CD1c-positive myeloid dendritic cell (primary cell): ENCODE measurements at regions not wholly inside any gene's neighbourhood (a gene's known extent, or its start where the extent isn't known, plus 50 kb on each side); places are given as distances from the start of the nearest gene placed in this dataset.

Source experiments
- DNase-seq: peaks from one replicate; pipeline ENCODE4 v3.0.0-alpha.2; 2016; ENCODE audit errors: extremely low spot score

- no peak for DNase-seq
Measured at GRCh38 chr7:67825356-67825755, 828.7 kb downstream of the TYW1 start.

GRCh38 chr7:67841896-67842295 is 845.3 kb downstream of the TYW1 start:
- DNase-seq, result no peak

GRCh38 chr7:67842571-67842970 is 845.9 kb downstream of the TYW1 start:
- DNase-seq, result no peak

- DNase-seq, result no peak
Measured at GRCh38 chr7:67843001-67843565, 846.5 kb downstream of the TYW1 start.

DNA sequence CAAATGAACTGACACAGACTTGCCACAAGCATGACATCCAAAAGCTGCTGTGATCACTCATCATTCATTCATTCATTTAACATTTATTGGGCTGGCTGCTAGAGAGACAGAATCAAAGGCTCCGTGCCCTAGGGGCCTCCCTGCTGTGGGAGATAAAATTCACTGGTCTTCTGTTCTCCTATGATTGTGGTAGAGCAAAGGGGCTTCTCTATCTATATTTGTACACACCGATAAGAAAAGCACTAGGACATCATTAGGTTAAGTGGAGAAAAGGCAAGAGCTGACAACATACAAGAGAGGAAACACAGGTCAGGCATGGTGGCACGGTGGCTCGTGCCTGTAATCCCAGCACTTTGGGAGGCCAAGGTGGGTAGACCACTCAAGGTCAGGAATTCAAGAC is 847.0 kb downstream of the TYW1 start:
- DNase-seq, result no peak

GRCh38 chr7:67847092-67847787 is 850.6 kb downstream of the TYW1 start:
- no peak for DNase-seq

DNA sequence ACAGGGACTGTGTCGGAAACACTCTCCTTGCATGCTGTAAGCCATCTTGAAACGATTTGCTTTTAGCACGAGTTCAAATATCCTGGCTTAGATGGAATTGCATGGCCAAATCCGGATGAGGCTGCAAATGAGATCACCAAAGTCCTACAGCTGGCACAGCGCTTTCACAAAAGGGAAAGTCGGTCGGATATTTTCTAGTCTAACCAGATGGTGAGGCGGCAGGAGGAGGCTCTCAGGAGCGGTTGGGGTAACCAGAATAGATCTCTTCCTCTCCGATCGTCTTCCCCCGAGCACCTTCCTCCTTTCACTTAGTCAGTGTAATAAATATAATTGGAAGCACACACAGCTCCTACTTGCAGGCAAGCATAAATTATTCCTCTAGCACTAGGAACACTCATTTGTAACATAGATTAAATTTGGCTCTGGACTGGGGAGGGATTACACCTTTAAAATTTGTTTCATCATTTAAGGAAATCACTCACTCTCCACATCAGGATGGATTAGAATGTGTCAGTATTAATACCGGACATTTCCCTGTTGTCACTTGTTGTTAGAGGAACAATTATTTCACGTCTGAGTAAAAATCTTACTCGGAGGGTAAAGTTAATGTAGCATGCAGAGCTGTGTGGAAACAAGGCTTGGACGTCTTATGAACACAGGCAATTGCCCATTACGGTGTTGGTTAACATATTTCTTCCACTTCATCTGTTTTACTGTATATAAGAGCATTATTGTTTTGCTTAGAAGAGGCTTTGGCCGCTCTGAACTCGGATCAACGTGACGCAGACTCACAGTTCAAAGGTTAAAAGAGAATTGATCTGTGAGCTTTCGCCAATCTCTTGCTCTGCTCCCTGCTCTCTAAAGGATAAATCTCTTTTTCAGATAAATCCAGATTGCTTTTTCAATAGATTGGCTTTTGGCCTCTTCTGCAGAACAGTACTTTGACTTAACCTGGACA is 857.9 kb downstream of the TYW1 start:
- no peak for DNase-seq

DNA sequence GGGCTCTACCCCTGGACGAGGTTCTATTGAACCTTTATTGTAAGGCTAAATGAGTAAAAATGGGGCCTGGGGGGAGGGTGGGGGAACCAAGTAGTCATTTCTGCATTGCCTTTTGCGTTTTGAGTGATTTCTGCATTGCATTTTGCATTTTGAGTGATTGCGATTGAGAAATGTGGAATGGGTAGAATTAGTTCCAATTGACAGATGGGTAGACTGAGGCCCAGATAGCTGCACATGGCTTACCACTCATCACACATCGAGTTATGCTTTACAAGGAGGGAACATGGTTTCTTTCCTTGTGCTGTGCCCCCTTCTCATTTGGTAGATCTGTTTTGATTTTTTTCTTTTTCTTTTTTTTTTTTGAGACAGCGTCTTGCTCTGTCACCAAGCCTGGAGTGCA is 858.7 kb downstream of the TYW1 start:
- no peak for DNase-seq

DNA sequence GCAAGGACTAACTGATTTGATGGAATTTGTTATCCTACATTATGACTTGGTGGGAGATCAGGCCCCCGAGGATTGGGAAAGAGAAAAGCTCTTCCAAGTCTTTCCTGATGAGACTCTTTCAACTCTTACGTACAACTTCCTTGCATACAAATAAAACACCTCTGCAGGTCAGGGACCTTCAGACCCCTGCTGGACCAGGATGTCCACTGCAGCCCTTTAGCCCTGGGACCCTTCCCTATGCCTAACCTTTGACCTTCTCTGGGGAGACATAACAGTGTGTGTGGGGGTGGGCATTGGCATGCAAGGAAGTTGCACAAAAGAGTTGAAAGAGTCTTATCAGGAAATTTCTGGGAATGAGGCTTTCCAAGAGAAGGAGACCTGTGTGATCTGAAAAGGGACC is 859.4 kb downstream of the TYW1 start:
- no peak for DNase-seq

DNA sequence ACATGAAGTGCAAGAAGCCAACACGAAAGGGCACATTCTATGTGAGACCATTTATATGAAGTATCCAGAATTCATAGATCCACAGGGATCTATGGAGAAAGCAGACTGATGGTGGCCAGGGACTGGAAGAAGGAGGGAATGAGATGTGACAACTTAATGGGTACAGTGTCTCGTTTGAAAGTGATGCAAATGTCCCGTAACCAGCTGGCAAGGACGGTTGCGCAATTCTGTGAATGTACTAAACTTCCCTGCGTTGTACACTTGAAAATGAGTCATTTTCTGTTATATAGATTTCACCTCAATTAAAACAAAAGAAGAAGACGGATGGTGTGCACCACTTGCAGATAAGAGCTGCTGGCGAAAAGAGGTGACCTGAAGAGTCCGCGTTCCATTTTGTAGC is 861.1 kb downstream of the TYW1 start:
- DNase-seq, result no peak

- DNase-seq, result no peak
Measured at GRCh38 chr7:67858931-67859330, 862.3 kb downstream of the TYW1 start.

GRCh38 chr7:67863911-67864310 is 867.3 kb downstream of the TYW1 start:
- no peak for DNase-seq

DNA sequence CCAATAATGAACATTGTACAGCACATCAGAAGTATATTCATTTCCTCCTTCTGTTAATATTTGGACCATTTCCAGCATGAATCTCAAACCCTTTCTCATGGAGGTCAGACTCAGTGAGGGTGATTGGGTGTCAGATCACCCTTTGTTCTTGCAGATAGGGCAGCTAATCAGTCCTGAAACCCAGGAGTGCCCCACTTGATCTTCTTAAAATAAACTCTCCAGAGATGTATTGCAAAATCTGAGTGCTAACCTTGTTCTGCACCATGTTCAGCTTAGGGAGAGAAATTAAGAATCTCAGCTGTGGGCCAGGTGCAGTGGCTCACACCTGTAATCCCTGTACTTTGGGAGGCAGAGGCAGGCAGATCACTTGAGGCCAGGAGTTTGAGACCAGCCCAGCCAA is 869.4 kb downstream of the TYW1 start:
- DNase-seq, result no peak

GRCh38 chr7:67866812-67867211 is 870.2 kb downstream of the TYW1 start:
- no peak for DNase-seq

- DNase-seq, result no peak
Measured at GRCh38 chr7:67870396-67870795, 873.8 kb downstream of the TYW1 start.

DNA sequence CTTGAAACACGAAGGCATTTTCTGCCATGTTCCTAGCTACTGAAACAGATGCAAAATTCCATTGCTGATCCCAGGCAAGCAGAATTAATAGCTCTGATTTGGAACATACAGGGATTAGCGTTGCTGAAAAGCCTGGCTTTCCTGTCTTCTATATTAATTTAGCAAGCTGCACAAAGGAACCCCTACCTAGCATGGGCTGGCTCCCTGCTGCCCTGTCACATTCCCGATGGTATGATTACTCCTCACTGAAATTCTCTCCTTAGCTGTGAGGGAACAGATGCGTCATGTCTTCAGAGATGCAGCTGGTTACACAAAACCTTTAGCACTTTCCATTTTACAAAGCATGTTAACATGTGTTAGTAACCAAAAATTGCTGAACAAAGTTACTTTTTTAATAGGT is 878.9 kb downstream of the TYW1 start:
- DNase-seq, result no peak

DNA sequence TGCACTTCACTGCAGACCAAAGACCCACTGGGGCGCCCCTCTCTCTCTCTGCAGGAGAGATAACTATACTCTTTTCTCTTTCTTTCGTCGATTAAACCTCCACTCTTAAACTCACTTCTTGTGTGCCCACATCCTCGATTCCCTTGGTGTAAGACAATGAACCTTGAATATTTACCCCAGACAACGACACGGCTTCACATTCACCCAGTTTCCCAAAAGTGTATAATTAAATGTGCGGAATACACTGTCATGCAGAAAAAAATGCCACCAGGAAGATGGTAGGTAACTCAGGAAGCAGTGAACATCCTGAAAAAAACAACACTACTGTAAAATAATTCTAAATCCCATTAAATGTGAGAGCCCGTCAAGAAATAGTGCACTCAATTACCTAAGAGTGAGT is 882.2 kb downstream of the TYW1 start:
- DNase-seq, result no peak

DNA sequence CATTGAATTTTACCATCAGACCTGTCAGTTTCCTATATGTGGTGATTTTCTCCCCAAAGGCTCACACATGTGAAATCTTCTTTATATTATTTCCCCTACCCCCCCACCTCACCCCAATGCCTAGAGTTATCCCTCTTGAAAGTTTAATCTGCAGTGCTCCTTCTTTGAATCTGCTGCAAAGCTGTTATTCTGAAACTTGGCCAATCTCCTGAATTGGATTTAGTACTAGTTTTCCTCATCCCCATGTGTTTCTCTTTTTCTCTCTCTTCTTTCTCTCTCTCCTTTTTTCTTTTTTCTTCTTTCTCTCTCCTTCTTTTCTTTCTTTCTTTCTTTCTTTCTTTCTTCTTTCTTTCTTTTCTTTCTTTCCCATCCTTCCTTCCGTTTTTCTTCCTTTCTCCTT is 886.2 kb downstream of the TYW1 start:
- DNase-seq, result no peak

DNA sequence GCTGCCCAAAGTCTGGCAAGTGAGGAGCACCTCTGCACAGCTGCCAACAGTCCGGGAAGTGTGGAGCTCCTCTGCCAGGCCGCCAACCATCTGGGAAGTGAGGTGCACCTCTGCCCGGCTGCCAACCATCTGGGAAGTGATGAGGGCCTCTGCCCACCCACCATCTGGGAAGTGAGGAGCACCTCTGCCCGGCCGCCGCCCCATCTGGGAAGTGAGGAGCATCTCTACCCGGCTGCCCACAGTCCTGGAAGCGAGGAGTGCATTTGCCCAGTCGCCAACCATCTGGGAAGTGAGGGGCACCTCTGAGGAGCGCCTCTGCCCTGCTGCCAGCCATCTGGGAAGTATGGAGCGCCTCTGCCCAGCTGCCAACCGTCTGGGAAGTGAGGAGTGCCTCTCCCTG is 893.7 kb downstream of the TYW1 start:
- no peak for DNase-seq

DNA sequence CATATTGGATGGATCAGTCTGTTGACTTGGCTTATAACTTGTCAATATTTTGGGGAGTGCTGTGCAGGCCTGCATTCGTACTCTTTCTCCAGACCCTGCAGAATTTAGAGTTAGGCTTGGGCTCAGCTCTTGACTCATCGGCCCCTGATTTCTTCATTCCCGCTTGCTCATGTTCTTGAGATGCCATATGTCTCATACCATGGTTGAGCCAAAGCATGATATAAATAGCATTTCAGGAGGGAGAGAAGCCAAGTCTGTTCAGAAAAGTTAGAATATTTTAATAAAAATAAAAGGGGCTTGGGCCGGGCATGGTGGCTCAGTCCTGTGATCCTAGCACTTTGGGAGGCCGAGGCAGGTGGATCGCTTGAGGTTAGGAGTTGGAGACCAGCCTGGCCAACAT is 898.1 kb downstream of the TYW1 start:
- no peak for DNase-seq

GRCh38 chr7:67896721-67897120 is 900.1 kb downstream of the TYW1 start:
- no peak for DNase-seq

DNA sequence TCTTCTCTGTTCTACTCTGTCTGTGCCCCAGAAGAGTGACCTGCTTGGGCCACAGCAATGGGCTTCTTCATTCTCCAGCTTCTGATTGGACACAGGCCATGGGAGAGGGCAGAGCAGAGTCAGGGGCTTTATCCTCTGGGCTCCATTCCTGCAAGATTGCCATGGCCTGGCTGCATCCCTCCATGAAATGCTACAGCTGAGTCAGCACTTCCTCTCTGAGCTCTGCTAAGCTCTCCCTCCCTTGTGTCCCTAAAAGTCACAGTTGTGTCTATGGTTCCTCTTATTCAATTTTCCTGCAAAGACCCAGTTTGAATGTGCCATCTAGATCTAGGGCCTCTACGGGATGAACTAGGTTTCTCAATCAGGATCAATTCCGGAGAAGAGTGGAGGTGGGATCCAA is 903.8 kb downstream of the TYW1 start:
- no peak for DNase-seq
